MCF 10A (cell line): ENCODE measurements at regions not wholly inside any gene's neighbourhood (a gene's known extent, or its start where the extent isn't known, plus 50 kb on each side); places are given as distances from the start of the nearest gene placed in this dataset.

ENCODE experiments used
- BruUV-seq: library from RNA; stranded (reverse); fragments of 400-500 nt; replicated peaks from 2 replicates; lab custom pipeline; 2021; lab: Mats Ljungman, UMichigan
- CTCF ChIA-PET: fragments of 300-600 bp; sonication (Branson Sonifier 250); formaldehyde crosslinking; extraction: SDS; loops from one replicate; lab custom pipeline; 2021; ENCODE audit warnings: antibody characterized with exemption, inconsistent platforms; lab: Yijun Ruan, JAX
- POLR2A ChIA-PET: fragments of 300-600, 350-650 bp; sonication (Branson Sonifier 250); formaldehyde crosslinking; extraction: SDS; loops from one replicate; lab custom pipeline; 2020; ENCODE audit warnings: antibody characterized with exemption, inconsistent platforms; lab: Yijun Ruan, JAX
- DNase-seq: peaks from one replicate; pipeline ENCODE4 v3.0.0-alpha.2; 2018; ENCODE audit not compliant: unreplicated experiment
- H3K27ac Mint-ChIP-seq: one replicate; pipeline ENCODE4 v1.8.0; 2022; ENCODE audit warnings: mild to moderate bottlenecking, low read depth, mixed read lengths; ENCODE audit not compliant: unreplicated experiment
- H3K27me3 Mint-ChIP-seq: one replicate; pipeline ENCODE4 v1.8.0; 2022; ENCODE audit warnings: mixed read lengths; ENCODE audit not compliant: insufficient read depth, unreplicated experiment
- H3K36me3 Mint-ChIP-seq: one replicate; pipeline ENCODE4 v1.8.0; 2022; ENCODE audit warnings: mild to moderate bottlenecking, moderate library complexity, mixed read lengths; ENCODE audit not compliant: insufficient read depth, unreplicated experiment
- H3K4me1 Mint-ChIP-seq: one replicate; pipeline ENCODE4 v1.8.0; 2022; ENCODE audit warnings: mixed read lengths; ENCODE audit not compliant: insufficient read depth, unreplicated experiment
- H3K4me3 Mint-ChIP-seq: one replicate; pipeline ENCODE4 v1.8.0; 2022; ENCODE audit warnings: mild to moderate bottlenecking, moderate library complexity, mixed read lengths; ENCODE audit not compliant: unreplicated experiment
- H3K9me3 Mint-ChIP-seq: one replicate; pipeline ENCODE4 v1.8.0; 2022; ENCODE audit warnings: mixed read lengths; ENCODE audit not compliant: unreplicated experiment
- CTCF ChIP-seq: fragments of 200-600 bp; IDR thresholded peaks from one replicate; pipeline ENCODE4 v1.8.0; 2022; ENCODE audit warnings: antibody characterized with exemption, mild to moderate bottlenecking; ENCODE audit not compliant: unreplicated experiment
- intact Hi-C: fragments of 100-400 bp; cut with micrococcal nuclease; formaldehyde crosslinking; loops from 2 replicates; pipeline ENCODE4 v1.14.1; 2022

DNA sequence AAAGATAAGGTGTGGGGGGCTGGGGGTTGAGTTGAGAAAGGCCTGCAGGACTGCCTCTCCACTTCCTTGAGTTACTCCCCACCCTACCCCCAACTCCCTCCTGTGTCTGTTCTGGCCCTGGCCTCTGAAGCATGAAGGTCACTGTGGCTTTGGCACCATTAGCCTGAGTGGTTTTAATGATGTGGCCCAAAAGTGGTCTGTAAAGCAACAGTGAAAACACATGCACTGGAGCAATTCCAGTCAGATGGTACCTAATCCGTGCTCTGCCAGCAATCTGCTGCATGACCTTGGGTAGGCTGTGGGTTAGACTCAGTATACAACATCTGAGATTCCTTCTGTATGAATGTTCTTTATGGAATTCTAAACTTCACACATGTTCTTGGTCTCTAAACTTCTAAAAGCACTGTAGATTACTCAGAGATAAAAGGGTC is 86.5 kb upstream of the ATP1A1 start:
- DNase-seq, result peak; percentile 42
- TF ChIP-seq CTCF, result no peak

DNA sequence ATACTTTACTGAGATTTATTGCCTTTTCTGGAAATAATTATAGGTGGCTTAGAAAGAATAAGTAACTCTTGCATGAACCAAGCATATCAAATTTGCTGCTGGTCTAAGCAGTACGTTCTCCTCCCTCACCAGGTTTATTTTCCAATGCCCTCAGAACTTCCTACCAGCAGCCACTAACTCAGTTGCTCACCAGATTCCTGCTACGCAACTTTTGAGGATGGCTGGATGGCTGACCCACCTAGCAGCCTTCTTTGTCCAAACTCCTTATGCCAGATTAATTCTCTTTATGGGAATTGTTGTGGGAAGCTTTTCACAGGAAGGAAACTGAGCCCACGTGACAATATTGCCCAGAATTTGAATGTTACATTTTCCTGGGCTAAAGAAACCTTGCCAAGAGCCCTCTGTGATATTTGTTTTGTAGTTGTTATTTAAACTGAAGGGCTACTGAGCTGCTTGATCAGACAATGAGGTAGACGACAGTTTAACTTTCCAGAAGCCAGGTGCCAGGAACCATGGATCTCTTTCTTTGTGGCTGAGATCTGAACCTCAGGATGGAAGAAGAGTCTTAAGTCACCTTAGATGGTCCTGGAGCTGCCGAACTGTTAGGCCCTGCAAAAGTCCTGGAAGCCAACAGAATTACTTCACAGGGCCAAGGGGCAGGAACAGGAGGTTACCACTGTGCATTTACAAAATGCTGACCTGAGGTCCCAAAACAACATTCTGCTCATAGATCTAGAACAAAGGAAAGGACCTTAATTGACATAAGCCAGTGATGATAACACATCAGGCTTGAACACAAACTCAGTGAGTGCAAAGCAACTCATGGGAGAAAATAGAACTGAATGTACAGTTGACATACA is 85.5 kb upstream of the ATP1A1 start:
- H3K4me1 Mint-ChIP-seq, result peaks cover 52% of the 10 kb centered on the region
- intact Hi-C loops, result no loop called here
- ChIA-PET POLR2A (interaction anchor here (4.7 kb wide), 1 partner anchor 88 kb away, joined by 62 read pairs; no protein-coding TSS in a partner anchor), CTCF (interaction anchor here (1.2 kb wide), 1 partner anchor 148 kb away, joined by 3 read pairs; no protein-coding TSS in a partner anchor)
- no peak overlapping the region for H3K4me3 Mint-ChIP-seq
- no peaks in the 10 kb centered on the region for H3K36me3 Mint-ChIP-seq
- no peaks in the 10 kb centered on the region for H3K27me3 Mint-ChIP-seq
- H3K9me3 Mint-ChIP-seq, result no peaks in the 10 kb centered on the region
- no peak for TF ChIP-seq CTCF
- DNase-seq, result no peak
- H3K27ac Mint-ChIP-seq, result no peak overlapping the region
- no TSS peak for BruUV-seq

More for the DNA sequence above, 86.5 kb upstream of the ATP1A1 start:
- no peak overlapping the region for H3K4me3 Mint-ChIP-seq
- BruUV-seq, result no TSS peak
- H3K27ac Mint-ChIP-seq, result peak overlapping the region; percentile 39
- H3K9me3 Mint-ChIP-seq, result no peaks in the 10 kb centered on the region
- POLR2A ChIA-PET, result no interaction called here
- CTCF ChIA-PET, result no interaction called here
- H3K4me1 Mint-ChIP-seq, result peaks cover 44% of the 10 kb centered on the region
- no peaks in the 10 kb centered on the region for H3K27me3 Mint-ChIP-seq
- no peaks in the 10 kb centered on the region for H3K36me3 Mint-ChIP-seq
- intact Hi-C loops, result no loop called here

DNA sequence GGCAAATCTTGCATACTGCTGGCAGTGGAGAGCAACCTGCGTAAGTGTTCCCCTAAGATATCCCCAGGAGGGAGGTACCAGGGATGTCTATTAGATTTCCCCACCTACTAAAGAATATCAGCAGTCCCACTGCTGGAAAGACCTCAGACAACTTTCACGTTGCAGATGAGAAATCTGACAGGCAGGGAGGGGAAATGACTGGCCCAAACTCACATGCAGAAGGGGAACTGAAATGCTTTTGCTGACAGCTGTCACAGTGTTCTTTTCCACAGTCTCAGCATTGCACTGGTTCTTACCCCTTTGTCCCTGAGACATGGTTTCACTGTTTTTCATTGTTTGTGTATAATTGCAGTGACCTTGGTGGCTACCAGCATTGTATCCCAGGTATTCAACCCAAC is 84.8 kb upstream of the ATP1A1 start:
- Mint-ChIP-seq H3K27ac (peak overlapping the region; percentile 55), H3K9me3 (no peaks in the 10 kb centered on the region), H3K4me3 (no peak overlapping the region), H3K36me3 (no peaks in the 10 kb centered on the region), H3K4me1 (peaks cover 58% of the 10 kb centered on the region), H3K27me3 (no peaks in the 10 kb centered on the region)
- intact Hi-C loops, result no loop called here
- no peak for TF ChIP-seq CTCF
- no TSS peak for BruUV-seq
- no peak for DNase-seq
- ChIA-PET CTCF (interaction anchor here (1.2 kb wide), 1 partner anchor 149 kb away, joined by 3 read pairs; no protein-coding TSS in a partner anchor), POLR2A (interaction anchor here (4.7 kb wide), 1 partner anchor 88 kb away, joined by 62 read pairs; no protein-coding TSS in a partner anchor)

DNA sequence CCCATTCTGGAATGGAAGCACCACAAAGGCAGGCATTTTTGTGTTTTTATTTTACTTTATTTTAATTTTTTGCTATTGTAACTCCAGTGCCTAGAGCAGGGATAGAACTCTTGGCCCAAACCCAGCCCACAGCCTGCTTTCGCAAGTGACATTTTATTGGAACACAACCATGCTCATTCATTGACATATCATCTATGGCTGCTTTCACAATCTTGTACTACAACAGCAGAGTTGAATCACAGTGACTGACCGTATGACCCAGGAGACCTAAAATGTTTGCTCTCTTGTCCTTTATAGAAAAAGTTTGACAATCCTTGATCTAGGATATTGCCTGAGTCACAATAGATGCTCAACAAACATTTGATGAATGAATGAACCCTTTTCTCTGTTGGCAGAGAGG is 83.9 kb upstream of the ATP1A1 start:
- Mint-ChIP-seq H3K27ac (peak overlapping the region; percentile 55), H3K4me3 (no peak overlapping the region), H3K36me3 (no peaks in the 10 kb centered on the region), H3K27me3 (no peaks in the 10 kb centered on the region), H3K4me1 (peaks cover 59% of the 10 kb centered on the region), H3K9me3 (no peaks in the 10 kb centered on the region)
- BruUV-seq, result no TSS peak
- intact Hi-C loops, result no loop called here
- POLR2A ChIA-PET, result interaction anchor here (0.6 to 4.7 kb wide), 11 partner anchors 10 to 121 kb away, joined by 3 to 62 read pairs (median 10); partner anchors contain the start of gene ATP1A1
- CTCF ChIA-PET, result interaction anchor here (1.0 to 2.2 kb wide), 5 partner anchors 35 to 198 kb away, joined by 3 to 7 read pairs (median 4); no protein-coding TSS in a partner anchor
- peak; percentile 88 for DNase-seq
- no peak for TF ChIP-seq CTCF
